ENCODE measurements at regions not wholly inside any gene's neighbourhood (a gene's known extent, or its start where the extent isn't known, plus 50 kb on each side); places are given as distances from the start of the nearest gene placed in this dataset.

GRCh38 chr1:117760485-117760884 lies 154.6 kb downstream of the TENT5C start:
- TF ChIP-seq CTCF (IDR thresholded peaks at IDR 0.05; ENCODE audit: low read length) = no peak
- TF ChIP-seq EZH2 (IDR thresholded peaks at IDR 0.05; ENCODE audit: borderline replicate concordance, low read length) = no peak
